ENCODE measurements at regions not wholly inside any gene's neighbourhood (a gene's known extent, or its start where the extent isn't known, plus 50 kb on each side); places are given as distances from the start of the nearest gene placed in this dataset.
"Not testable (repeated sequence)": the region's sequence is repeated elsewhere in the genome, so short reads cannot be mapped to it uniquely, and the experiment has no call there.

GRCh38 chr14:105881021-105881930 is 354.9 kb downstream of the TMEM121 start:
- Histone ChIP-seq H3K27ac (no peak overlapping the region), H3K4me3 (ENCODE audit: low read depth, low read length) (no peak overlapping the region), H3K36me3 (replicated peaks) (no peaks in the 10 kb centered on the region), H3K27me3 (replicated peaks) (no peaks in the 10 kb centered on the region)
- in situ Hi-C loops (cut with HindIII; ENCODE audit: low pct_ligation_motif_present, low sequenced_read_pairs), result no loop called here
- no peak for TF ChIP-seq CTCF (IDR thresholded peaks at IDR 0.05; ENCODE audit: low read depth, low read length, missing control alignments)
- no peak for DNase-seq

GRCh38 chr14:105882011-105882410 is 355.6 kb downstream of the TMEM121 start:
- H3K4me3 ChIP-seq (ENCODE audit: low read depth, low read length); H3K27ac ChIP-seq; H3K36me3 ChIP-seq (replicated peaks); H3K27me3 ChIP-seq (replicated peaks); DNase-seq; in situ Hi-C loops (cut with HindIII; ENCODE audit: low pct_ligation_motif_present, low sequenced_read_pairs): not testable (repeated sequence)

GRCh38 chr14:105882626-105883025 is 356.2 kb downstream of the TMEM121 start:
- H3K36me3 ChIP-seq (replicated peaks), result no peaks in the 10 kb centered on the region
- no peak for TF ChIP-seq CTCF (IDR thresholded peaks at IDR 0.05; ENCODE audit: low read depth, low read length, missing control alignments)
- H3K27ac ChIP-seq, result no peak overlapping the region
- no peak overlapping the region for H3K4me3 ChIP-seq (ENCODE audit: low read depth, low read length)
- no peaks in the 10 kb centered on the region for H3K27me3 ChIP-seq (replicated peaks)
- in situ Hi-C loops (cut with HindIII; ENCODE audit: low pct_ligation_motif_present, low sequenced_read_pairs), result no loop called here
- DNase-seq, result no peak

- TF ChIP-seq CTCF (IDR thresholded peaks at IDR 0.05; ENCODE audit: low read depth, low read length, missing control alignments), result no peak
- H3K4me3 ChIP-seq (ENCODE audit: low read depth, low read length), result no peak overlapping the region
- in situ Hi-C loops (cut with HindIII; ENCODE audit: low pct_ligation_motif_present, low sequenced_read_pairs), result no loop called here
Measured at GRCh38 chr14:105883066-105884005, 357.0 kb downstream of the TMEM121 start.

GRCh38 chr14:105884192-105884807 is 357.9 kb downstream of the TMEM121 start:
- H3K27me3 ChIP-seq (replicated peaks); H3K36me3 ChIP-seq (replicated peaks); DNase-seq; H3K4me3 ChIP-seq (ENCODE audit: low read depth, low read length); in situ Hi-C loops (cut with HindIII; ENCODE audit: low pct_ligation_motif_present, low sequenced_read_pairs); H3K27ac ChIP-seq: not testable (repeated sequence)

More at GRCh38 chr14:105883066-105884005, 357.0 kb downstream of the TMEM121 start:
- no peak for DNase-seq
- Histone ChIP-seq H3K36me3 (replicated peaks) (no peaks in the 10 kb centered on the region), H3K27me3 (replicated peaks) (no peaks in the 10 kb centered on the region), H3K27ac (no peak overlapping the region)

- no peaks in the 10 kb centered on the region for H3K36me3 ChIP-seq (replicated peaks)
- H3K4me3 ChIP-seq (ENCODE audit: low read depth, low read length), result no peak overlapping the region
- H3K27ac ChIP-seq, result no peak overlapping the region
- H3K27me3 ChIP-seq (replicated peaks), result no peaks in the 10 kb centered on the region
- no peak for TF ChIP-seq CTCF (IDR thresholded peaks at IDR 0.05; ENCODE audit: low read depth, low read length, missing control alignments)
- no peak for DNase-seq
- in situ Hi-C loops (cut with HindIII; ENCODE audit: low pct_ligation_motif_present, low sequenced_read_pairs), result no loop called here
Measured at GRCh38 chr14:105884808-105885281, 358.5 kb downstream of the TMEM121 start.

Data from brain microvascular endothelial cell (primary cell).